OCI-LY7 (cell line): ENCODE measurements at regions not wholly inside any gene's neighbourhood (a gene's known extent, or its start where the extent isn't known, plus 50 kb on each side); places are given as distances from the start of the nearest gene placed in this dataset.

Experiments used
- CTCF ChIP-seq: fragments of 200-600 bp; sonication (generic); conservative IDR thresholded peaks from 2 replicates; pipeline ENCODE4 v1.5.1; 2014; ENCODE audit warnings: mild to moderate bottlenecking, antibody characterized with exemption, low read length, moderate library complexity, mixed read lengths
- EZH2phosphoT487 ChIP-seq: fragments of 200-600 bp; sonication (generic); IDR thresholded peaks from 2 replicates; pipeline ENCODE4 v1.6.1; 2018; ENCODE audit warnings: low read depth, borderline replicate concordance, mild to moderate bottlenecking, mixed run types, antibody characterized with exemption, low read length, moderate library complexity, mixed read lengths

- TF ChIP-seq CTCF (no peak), EZH2phosphoT487 (no peak)
Observed at GRCh38 chr3:56962206-56962605, 98.3 kb upstream of the SPATA12 start.
